HTERT RPE-1 (cell line): ENCODE measurements at regions not wholly inside any gene's neighbourhood (a gene's known extent, or its start where the extent isn't known, plus 50 kb on each side); places are given as distances from the start of the nearest gene placed in this dataset.
"Not testable (repeated sequence)": the region's sequence is repeated elsewhere in the genome, so short reads cannot be mapped to it uniquely, and the experiment has no call there.

Experiments
- in situ Hi-C: fragments of 300-500 bp; cut with MboI; formaldehyde crosslinking; loops from 4 replicates; pipeline ENCODE4 v1.14.3; 2020; ENCODE audit warnings: low sequenced_read_pairs

DNA sequence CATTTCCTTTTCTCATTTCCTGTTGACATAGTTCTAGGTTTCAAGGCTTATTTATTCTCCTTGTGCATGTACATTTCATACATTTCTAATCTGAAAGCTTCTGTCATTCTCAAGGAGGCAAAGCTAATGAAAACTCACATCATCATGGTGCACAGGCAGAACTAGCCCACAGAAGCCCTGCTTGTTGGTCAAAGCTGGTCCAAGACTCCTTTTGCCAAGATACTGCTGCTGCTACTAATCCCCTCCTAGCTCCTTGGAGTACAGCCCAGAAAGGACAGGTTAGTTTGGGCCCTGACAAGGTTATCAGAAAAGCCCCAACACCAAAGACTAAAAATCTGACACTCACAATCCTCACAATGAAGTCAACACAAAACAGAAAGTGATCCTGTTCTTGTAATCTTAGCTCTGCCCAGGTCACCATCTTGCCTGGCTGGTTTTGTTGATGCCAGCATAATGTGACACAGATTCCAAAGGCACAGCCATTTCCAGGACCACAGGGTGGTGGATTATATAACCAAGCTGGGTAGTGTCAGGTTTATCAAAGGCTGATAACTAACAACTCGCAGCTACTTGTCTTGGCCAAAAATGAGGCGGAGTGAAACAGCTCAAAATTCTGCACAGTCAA is 417.4 kb downstream of the NDFIP2 start:
- in situ Hi-C loops: no loop called here

GRCh38 chr13:79896851-79897250 is 415.9 kb downstream of the NDFIP2 start:
- in situ Hi-C loops: no loop called here

- in situ Hi-C loops: no loop called here
Observed at GRCh38 chr13:79895416-79895815, 414.5 kb downstream of the NDFIP2 start.

DNA sequence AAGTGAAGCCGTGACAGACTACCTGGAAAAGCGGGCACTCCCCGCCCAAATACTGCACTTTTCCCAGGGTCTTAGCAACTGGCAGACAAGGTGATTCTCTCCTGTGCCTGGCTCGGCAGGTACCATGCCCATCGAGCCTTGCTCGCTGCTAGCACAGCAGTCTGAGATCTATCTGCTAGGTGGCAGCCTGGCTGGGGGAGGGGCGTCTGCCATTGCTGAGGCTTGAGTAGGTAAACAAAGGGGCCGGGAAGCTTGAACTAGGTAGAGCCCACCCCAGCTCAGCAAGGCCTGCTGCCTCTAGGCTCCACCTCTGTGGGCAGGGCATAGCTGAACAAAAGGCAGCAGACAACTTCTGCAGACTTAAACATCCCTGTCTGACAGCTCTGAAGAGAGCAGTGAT is 406.3 kb downstream of the NDFIP2 start:
- in situ Hi-C loops: not testable (repeated sequence)

DNA sequence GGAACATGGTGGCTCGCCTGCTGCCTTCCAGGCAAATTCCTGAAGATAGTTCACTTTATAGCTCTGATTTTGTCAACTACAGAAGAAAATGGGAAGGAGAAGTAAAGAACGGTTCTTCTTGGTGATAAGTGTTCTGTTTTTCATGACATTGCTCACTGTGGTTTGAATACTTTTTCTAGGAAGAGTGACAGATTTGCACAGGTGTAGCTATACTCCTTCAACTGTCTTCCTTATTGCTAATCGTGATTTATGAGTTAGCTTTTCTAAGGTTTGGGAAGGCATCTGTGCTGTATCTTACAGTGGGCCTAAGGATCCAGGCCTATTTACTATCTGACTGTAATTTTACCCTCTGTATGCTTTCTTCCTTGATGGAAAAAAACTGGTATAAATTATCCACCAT is 405.6 kb downstream of the NDFIP2 start:
- in situ Hi-C loops: no loop called here

- in situ Hi-C loops: no loop called here
Observed at GRCh38 chr13:79884890-79885289, 403.9 kb downstream of the NDFIP2 start.

- in situ Hi-C loops: no loop called here
Observed at GRCh38 chr13:79883216-79883615, 402.3 kb downstream of the NDFIP2 start.

DNA sequence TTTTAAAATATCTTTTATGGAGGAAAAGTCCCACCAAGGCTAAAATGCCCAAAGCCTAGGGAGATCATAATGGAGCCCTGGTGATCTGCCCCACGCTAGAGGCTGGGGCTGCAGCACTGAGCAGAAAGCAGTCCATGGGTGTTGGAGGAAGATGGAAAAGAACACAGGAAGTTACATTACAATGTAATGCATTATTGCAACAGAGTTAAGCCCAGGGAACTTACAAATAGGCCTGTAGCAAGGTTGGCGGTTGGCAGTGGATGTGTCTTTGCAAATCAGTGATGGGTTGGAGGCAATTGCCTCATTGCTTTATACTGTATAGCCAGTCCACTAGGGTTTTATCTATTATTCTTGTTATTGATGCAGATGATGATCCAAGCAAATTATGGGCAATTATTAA is 399.9 kb downstream of the NDFIP2 start:
- in situ Hi-C loops: no loop called here

- in situ Hi-C loops: no loop called here
Observed at GRCh38 chr13:79874396-79875360, 393.7 kb downstream of the NDFIP2 start.

DNA sequence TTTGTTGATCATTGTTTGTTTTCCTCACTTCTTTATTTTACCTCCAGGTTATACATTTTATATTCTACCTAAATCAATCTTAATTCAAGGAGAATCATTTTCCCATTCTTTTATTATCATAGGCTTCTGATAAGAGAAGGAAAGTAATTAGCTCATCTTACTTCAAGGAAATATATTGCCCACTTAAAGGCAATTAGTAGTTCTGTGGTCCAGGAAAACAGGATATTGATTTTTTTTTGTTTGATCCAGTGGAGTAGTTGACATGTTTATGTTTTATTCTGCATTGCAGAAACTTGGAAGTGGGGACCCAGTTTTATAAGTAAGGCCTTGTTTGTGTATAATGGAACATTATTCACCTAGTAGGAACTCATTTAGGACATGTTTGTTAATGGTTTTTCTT is 390.6 kb downstream of the NDFIP2 start:
- in situ Hi-C loops: no loop called here

GRCh38 chr13:79870766-79871165 is 389.8 kb downstream of the NDFIP2 start:
- in situ Hi-C loops: no loop called here

GRCh38 chr13:79870123-79870522 is 389.2 kb downstream of the NDFIP2 start:
- in situ Hi-C loops: no loop called here

- in situ Hi-C loops: no loop called here
Observed at GRCh38 chr13:79869326-79869725, 388.4 kb downstream of the NDFIP2 start.

GRCh38 chr13:79867254-79867653 is 386.3 kb downstream of the NDFIP2 start:
- in situ Hi-C loops: no loop called here

GRCh38 chr13:79866436-79866835 is 385.5 kb downstream of the NDFIP2 start:
- in situ Hi-C loops: no loop called here

DNA sequence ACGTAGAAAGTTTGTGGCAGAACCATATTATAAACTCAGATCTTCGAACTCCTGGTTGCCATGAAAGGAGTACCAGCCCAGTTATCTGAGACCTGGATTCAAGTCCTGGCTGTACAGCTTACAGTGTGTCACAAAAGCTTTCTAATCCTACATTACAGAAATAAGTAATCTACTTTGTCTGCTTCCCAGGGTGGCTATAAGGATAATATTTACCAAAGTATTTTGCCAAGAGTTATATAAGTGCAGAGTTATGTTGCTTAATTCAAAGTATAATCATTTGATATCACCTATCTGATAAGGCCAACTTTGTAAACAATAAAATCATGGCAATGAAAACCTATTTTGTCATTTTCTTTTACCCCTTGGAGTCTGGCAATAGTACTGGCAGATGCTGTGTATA is 381.6 kb downstream of the NDFIP2 start:
- in situ Hi-C loops: no loop called here

GRCh38 chr13:79861731-79862130 is 380.8 kb downstream of the NDFIP2 start:
- in situ Hi-C loops: no loop called here

- in situ Hi-C loops: no loop called here
Observed at GRCh38 chr13:79860791-79861190, 379.8 kb downstream of the NDFIP2 start.

GRCh38 chr13:79859756-79860155 is 378.8 kb downstream of the NDFIP2 start:
- in situ Hi-C loops: no loop called here

DNA sequence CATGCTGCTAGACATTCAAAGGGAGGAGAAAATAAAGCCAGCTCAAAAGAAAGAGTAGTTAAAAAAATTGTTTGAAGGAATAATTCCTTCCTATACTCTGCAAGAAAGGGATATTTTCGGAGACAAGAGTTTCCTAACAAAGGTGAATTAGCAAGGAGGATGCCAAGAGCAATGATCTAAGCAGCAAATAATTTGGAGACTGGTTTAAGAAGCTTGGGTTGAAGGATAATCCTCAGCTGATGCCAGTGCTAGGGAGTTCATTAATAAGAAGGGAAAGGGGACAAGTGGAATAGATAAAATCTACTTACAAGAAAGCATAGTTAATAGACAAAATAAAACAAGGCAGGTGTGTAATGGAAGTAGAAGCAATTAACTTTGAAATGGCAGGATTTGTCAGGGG is 372.3 kb downstream of the NDFIP2 start:
- in situ Hi-C loops: no loop called here

- in situ Hi-C loops: no loop called here
Observed at GRCh38 chr13:79851318-79851717, 370.4 kb downstream of the NDFIP2 start.

DNA sequence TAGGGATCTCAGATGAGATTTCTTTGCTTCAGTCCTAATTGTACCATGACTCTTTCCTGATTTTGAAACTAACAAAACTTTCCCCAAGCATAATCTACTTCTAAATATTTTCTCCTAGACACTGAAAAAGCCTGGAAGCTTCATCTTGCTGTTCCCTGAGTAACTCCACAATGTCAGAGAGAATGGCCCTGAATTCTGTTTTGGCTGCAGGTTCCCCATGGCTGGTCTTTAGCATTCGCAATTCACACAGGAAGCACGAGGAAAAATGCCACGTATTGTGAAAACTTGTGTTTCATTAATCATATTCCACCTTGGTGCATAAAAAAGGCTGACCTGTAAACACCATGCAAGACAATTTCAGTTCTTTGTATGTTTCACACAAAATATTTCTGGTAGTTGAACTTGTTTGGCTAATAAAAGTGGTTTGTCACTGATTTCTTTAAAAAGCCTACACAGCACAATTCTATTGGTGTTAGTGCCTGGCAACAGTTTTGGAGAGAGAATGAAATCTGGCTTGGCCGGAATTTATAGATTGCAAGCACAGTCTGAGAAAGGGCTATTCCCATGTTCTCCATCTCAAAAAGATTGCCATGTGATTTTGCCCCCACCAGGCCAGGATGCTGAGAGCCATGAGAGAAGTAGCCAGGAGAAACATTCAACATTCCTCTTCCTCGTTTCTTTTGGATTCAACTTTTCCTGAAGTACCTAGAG is 367.1 kb downstream of the NDFIP2 start:
- in situ Hi-C loops: no loop called here
